K562 (cell line): ENCODE measurements at regions not wholly inside any gene's neighbourhood (a gene's known extent, or its start where the extent isn't known, plus 50 kb on each side); places are given as distances from the start of the nearest gene placed in this dataset.

Source experiments
- ATAC-seq: fragments of 200-7000 bp; cut with Tn5 transposase; 3 replicates; pipeline ENCODE4 v1.9.1; 2020; ENCODE audit warnings: moderate library complexity
- BruUV-seq: library from RNA; stranded (reverse); fragments of 400-500 nt; replicated peaks from 2 replicates; lab custom pipeline; 2021; lab: Mats Ljungman, UMichigan
- CTCF ChIA-PET: fragments of 300-600 bp; formaldehyde crosslinking; extraction: SDS; loops from one replicate; lab custom pipeline; 2021; ENCODE audit warnings: low intra/inter-chr PET ratio; lab: Yijun Ruan, JAX
- POLR2A ChIA-PET: fragments of 300-600, 350-650 bp; sonication (Branson Sonifier 250); formaldehyde crosslinking; extraction: SDS; loops from one replicate; lab custom pipeline; 2021; ENCODE audit warnings: antibody characterized with exemption, inconsistent platforms; lab: Yijun Ruan, JAX
- DNase-seq, 4 experiments: peaks; one replicate each; pipeline versions ENCODE4 v3.0.0 to v3.0.0-alpha.2; 2011 to 2018; ENCODE audit warnings: low spot score in 3 of 4, mixed read lengths in 3 of 4; ENCODE audit errors: extremely low read depth in 1 of 4
- FAIRE-seq: peaks from 2 replicates; lab custom pipeline; 2011; peaks lifted over from hg19 to GRCh38; lab: Jason Lieb, UNC
- H2AFZ ChIP-seq: 2 replicates; pipeline ENCODE4 v1.6.0; 2011; ENCODE audit warnings: low read depth, low read length, control low read depth, inconsistent platforms
- H3K27ac ChIP-seq: fragments of 200-600 bp; 3 replicates; pipeline ENCODE4 v1.8.0; 2011; ENCODE audit warnings: low read depth, mild to moderate bottlenecking, control low read depth, inconsistent platforms, low read length, moderate library complexity, mixed read lengths; ENCODE audit errors: extremely low read depth
- H3K27me3 ChIP-seq, 2 experiments: fragments of 300-600 bp in 1 of 2; 2 replicates in 1 of 2; 3 replicates in 1 of 2; pipeline versions ENCODE4 v1.6.0 to v1.8.0; 2011; ENCODE audit warnings: inconsistent platforms in 2 of 2, low read length in 2 of 2, mild to moderate bottlenecking in 1 of 2, mixed read lengths in 1 of 2, moderate library complexity in 1 of 2; ENCODE audit not compliant: control insufficient read depth in 2 of 2, insufficient read depth in 2 of 2
- H3K36me3 ChIP-seq: fragments of 300-600 bp; 3 replicates; pipeline ENCODE4 v1.8.0; 2011; ENCODE audit warnings: mild to moderate bottlenecking, low read length, inconsistent platforms; ENCODE audit not compliant: control insufficient read depth, insufficient read depth
- H3K4me1 ChIP-seq, 2 experiments: fragments of 200-600 bp in 1 of 2; replicated peaks in 1 of 2; 2 replicates in 1 of 2; 3 replicates in 1 of 2; pipeline versions ENCODE4 v1.5.1 to v1.8.0; 2011; ENCODE audit warnings: inconsistent platforms in 2 of 2, low read length in 2 of 2, mild to moderate bottlenecking in 1 of 2, mixed read lengths in 1 of 2, moderate library complexity in 1 of 2; ENCODE audit not compliant: control insufficient read depth in 2 of 2, insufficient read depth in 2 of 2
- H3K4me2 ChIP-seq: 2 replicates; pipeline ENCODE4 v1.6.1; 2011; ENCODE audit warnings: low read length, control low read depth, inconsistent platforms, mixed read lengths; ENCODE audit not compliant: insufficient read depth
- H3K4me3 ChIP-seq: fragments of 200-600 bp; sonication (generic), shearing (Covaris generic); 2 replicates; pipeline ENCODE4 v1.5.1; 2016; ENCODE audit warnings: control low read depth, inconsistent platforms
- H3K79me2 ChIP-seq: fragments of 200-600 bp; 3 replicates; pipeline ENCODE4 v1.8.0; 2011; ENCODE audit warnings: low read length, inconsistent platforms; ENCODE audit not compliant: control insufficient read depth, insufficient read depth
- H3K9ac ChIP-seq, 2 experiments: 2 replicates each; pipeline versions ENCODE4 v1.6.0 to v1.6.1; 2011; ENCODE audit warnings: low read depth in 2 of 2, low read length in 2 of 2, control low read depth in 1 of 2, inconsistent platforms in 1 of 2, mild to moderate bottlenecking in 1 of 2, mixed read lengths in 1 of 2; ENCODE audit not compliant: insufficient read depth in 1 of 2
- H3K9me1 ChIP-seq: one replicate; pipeline ENCODE4 v1.6.0; 2011; ENCODE audit warnings: inconsistent platforms, mild to moderate bottlenecking, low read length, moderate library complexity; ENCODE audit not compliant: control insufficient read depth, insufficient read depth
- H3K9me3 ChIP-seq: replicated peaks from 2 replicates; pipeline ENCODE4 v1.5.1; 2011; ENCODE audit warnings: low read depth, low read length, inconsistent platforms; ENCODE audit not compliant: control insufficient read depth, insufficient read depth
- H4K20me1 ChIP-seq: replicated peaks from 2 replicates; pipeline ENCODE4 v1.6.1; 2011; ENCODE audit warnings: low read length, inconsistent platforms, mixed read lengths; ENCODE audit not compliant: control insufficient read depth, insufficient read depth
- MEF2A ChIP-seq: IDR thresholded peaks from 2 replicates; pipeline ENCODE4 v1.6.1; 2011; ENCODE audit warnings: low read depth, mild to moderate bottlenecking, low read length, moderate library complexity; ENCODE audit not compliant: control insufficient read depth
- STAT5A ChIP-seq: IDR thresholded peaks from 2 replicates; pipeline ENCODE4 v1.6.1; 2012; ENCODE audit warnings: low read length, inconsistent platforms, borderline replicate concordance
- ZNF561 ChIP-seq: fragments of 450-650 bp; formaldehyde crosslinking; conservative IDR thresholded peaks from 2 replicates; pipeline ENCODE4 v1.4.0; 2020; ENCODE audit warnings: mild to moderate bottlenecking, moderate library complexity
- WGBS: fragments of 100-300 bp; shearing (Covaris generic); methylation state at CpG from one replicate; pipeline ENCODE4 v1.1.6; 2016; ENCODE audit warnings: low coverage, mixed read lengths; ENCODE audit not compliant: insufficient coverage; ENCODE audit errors: missing lambda C conversion rate; 5-methylcytosine and 5-hydroxymethylcytosine counted together
- in situ Hi-C: fragments of 300-500 bp; cut with MboI; formaldehyde crosslinking; loops from 4 replicates; pipeline ENCODE4 v1.15.0; 2018; ENCODE audit warnings: inconsistent platforms, mixed read lengths
- intact Hi-C: fragments of 100-400 bp; cut with micrococcal nuclease; formaldehyde crosslinking; loops from 2 replicates; pipeline ENCODE4 v1.14.2; 2022
- TF ChIP-seq, protein P1 (sequence below): fragments of 450-650 bp; formaldehyde crosslinking; IDR thresholded peaks from 2 replicates; pipeline ENCODE4 v1.4.0; 2022; ENCODE audit warnings: mild to moderate bottlenecking, moderate library complexity

DNA sequence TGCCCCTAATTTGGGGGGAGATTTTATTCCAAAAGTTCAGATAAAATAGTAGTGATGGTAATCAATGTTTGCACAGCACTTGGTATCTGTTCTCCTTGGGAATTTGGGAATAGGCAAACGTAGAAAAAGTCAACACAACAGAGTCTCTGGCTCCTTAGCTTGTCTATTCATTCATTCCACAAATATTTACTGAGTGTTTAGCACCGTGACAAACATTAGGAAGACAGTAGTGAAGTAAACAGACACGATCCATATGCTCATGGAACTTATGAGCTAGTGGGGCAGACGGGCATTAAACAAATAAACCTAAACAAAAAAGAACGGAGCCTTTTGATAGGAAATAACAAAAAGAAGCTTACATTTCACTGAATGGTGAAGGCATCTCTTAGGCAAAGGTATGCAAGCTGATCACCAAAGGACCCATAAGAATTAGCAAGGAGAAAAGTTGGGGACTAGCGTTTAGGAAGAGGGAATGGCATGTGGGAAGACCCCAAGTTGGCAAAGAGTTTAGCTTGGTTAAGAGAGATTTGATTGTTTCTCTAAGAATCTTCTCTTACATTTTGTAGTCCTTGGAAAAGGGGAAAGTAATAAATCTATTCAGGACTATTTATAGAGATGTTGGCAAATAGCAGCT, 243.9 kb upstream of the NPY start (continued):
- TF ChIP-seq, protein P1, sequence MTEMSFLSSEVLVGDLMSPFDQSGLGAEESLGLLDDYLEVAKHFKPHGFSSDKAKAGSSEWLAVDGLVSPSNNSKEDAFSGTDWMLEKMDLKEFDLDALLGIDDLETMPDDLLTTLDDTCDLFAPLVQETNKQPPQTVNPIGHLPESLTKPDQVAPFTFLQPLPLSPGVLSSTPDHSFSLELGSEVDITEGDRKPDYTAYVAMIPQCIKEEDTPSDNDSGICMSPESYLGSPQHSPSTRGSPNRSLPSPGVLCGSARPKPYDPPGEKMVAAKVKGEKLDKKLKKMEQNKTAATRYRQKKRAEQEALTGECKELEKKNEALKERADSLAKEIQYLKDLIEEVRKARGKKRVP (CRISPR knock-in tag), result no peak
- TF ChIP-seq STAT5A, result no peak

DNA sequence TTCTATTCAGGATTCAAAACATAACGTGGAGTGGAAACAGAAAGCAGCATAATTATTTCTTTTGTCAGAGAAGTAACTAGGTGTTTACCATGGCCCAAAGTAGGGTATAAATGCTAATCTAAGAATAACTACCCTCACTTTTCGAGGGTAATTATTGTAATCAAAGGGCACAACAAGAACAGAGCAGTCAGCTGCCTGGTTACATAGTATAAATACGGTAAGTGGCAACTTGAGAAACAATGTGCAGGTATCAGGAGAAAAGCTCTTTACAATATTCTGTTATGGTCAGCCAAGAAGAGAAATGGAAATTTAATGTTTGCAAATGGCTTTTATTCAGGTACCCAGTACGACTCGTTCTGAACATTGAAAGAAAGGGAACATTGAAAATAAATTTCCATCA, 242.0 kb upstream of the NPY start:
- ChIA-PET POLR2A (no interaction called here), CTCF (no interaction called here)
- in situ Hi-C loops, result no loop called here
- H3K9ac ChIP-seq, result no peak overlapping the region
- WGBS, result 0% methylated on average over 5 of the region's 5 CpGs
- H3K36me3 ChIP-seq, result no peaks in the 10 kb centered on the region
- H3K4me2 ChIP-seq, result no peak overlapping the region
- H3K4me1 ChIP-seq, result no peaks in the 10 kb centered on the region
- no peak overlapping the region for H3K4me3 ChIP-seq
- ATAC-seq (no peak), FAIRE-seq (no peak), DNase-seq (no peak)
- H3K79me2 ChIP-seq, result no peaks in the 10 kb centered on the region
- no peak overlapping the region for H2AFZ ChIP-seq
- no peaks in the 10 kb centered on the region for H3K9me3 ChIP-seq
- intact Hi-C loops, result no loop called here
- TF ChIP-seq MEF2A (no peak), ZNF561 (CRISPR knock-in tag) (no peak)
- H3K27me3 ChIP-seq, result no peaks in the 10 kb centered on the region
- no peaks in the 10 kb centered on the region for H4K20me1 ChIP-seq
- H3K9me1 ChIP-seq, result no peaks in the 10 kb centered on the region
- H3K27ac ChIP-seq, result no peak overlapping the region
- BruUV-seq, result no TSS peak
